ENCODE measurements at regions not wholly inside any gene's neighbourhood (a gene's known extent, or its start where the extent isn't known, plus 50 kb on each side); places are given as distances from the start of the nearest gene placed in this dataset.

GRCh38 chr4:18749391-18749790 lies 727.8 kb upstream of the LCORL start:
- TF ChIP-seq ATF3 (IDR thresholded peaks at IDR 0.05; ENCODE audit: borderline replicate concordance, extremely low read depth, low read depth, low read length) (no peak), DPF2 (IDR thresholded peaks at IDR 0.05) (no peak), CTCF (IDR thresholded peaks at IDR 0.05 in 2 of 3, conservative IDR thresholded peaks at IDR 0.05 in 1 of 3; ENCODE audit: control insufficient read depth in 2 of 3, extremely low read depth in 1 of 3, insufficient read depth in 1 of 3, low read depth in 3 of 3, low read length in 3 of 3) (no peak), ATF2 (IDR thresholded peaks at IDR 0.05; ENCODE audit: low read length) (no peak), USF2 (IDR thresholded peaks at IDR 0.05; ENCODE audit: borderline replicate concordance, low read depth, low read length) (no peak), BCL3 (IDR thresholded peaks at IDR 0.05; ENCODE audit: borderline replicate concordance, insufficient read depth, low read depth, low read length, poor library complexity, severe bottlenecking) (no peak), EZH2 (IDR thresholded peaks at IDR 0.05; ENCODE audit: borderline replicate concordance, control insufficient read depth, low read depth, low read length) (no peak)

Data from GM12878 (cell line).